Left ventricle myocardium superior (tissue), 1 donor: ENCODE measurements at regions not wholly inside any gene's neighbourhood (a gene's known extent, or its start where the extent isn't known, plus 50 kb on each side); places are given as distances from the start of the nearest gene placed in this dataset.
"Not testable (repeated sequence)": the region's sequence is repeated elsewhere in the genome, so short reads cannot be mapped to it uniquely, and the experiment has no call there.

Experiments used
- ATAC-seq: fragments of 200-7000 bp; cut with Tn5 transposase; one replicate; pipeline ENCODE4 v1.9.1; 2020; ENCODE audit warnings: mild to moderate bottlenecking, moderate library complexity
- DNase-seq: peaks from one replicate; pipeline ENCODE4 v3.0.0-alpha.2; 2020
- intact Hi-C: fragments of 100-400 bp; cut with micrococcal nuclease; formaldehyde crosslinking; loops from one replicate; pipeline ENCODE4 v1.11.0; 2022
- donor health status: DM: no; HTN: yes; CAD: no; lungs with severe emphysema.

DNA sequence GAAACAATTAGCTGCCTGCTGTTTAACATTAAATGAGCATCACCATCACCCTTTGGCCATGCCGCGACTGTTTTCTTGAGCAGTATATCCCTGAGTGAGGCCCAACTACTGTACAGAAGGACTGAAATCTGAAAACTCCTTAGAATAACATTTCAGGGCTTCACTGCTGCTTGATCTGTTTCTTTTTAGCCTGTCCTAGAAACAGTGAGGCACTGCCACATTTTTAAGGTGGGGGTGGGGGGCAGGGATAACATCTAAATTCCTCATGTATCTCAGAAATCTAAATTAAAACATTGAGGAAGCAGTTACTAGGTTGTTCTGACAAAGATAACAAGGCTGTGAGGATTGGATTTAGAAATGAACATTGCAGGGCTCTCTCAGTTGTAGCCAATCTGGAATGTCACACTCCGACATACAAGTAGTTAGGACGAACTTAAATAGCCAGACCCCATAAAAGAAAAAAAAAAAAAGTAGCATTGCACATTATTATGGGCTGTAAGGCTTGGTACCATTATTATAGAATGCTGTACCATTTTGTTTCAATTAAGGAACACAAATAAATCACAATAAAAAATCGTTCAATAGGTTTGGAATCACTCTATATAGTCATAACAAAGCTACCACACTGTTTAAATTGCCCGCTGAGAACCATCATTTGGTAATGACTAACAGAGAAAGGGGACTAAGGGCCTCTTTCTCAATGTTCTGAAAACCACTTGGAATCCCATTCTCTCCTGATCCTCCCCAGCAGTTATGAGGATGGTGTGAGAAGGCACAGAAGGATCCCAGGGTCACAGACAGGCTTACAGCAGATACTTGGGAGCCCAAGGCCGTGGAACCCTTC, 256.1 kb downstream of the INHBA start:
- DNase-seq: no peak
- intact Hi-C loops: no loop called here
- no peak for ATAC-seq

DNA sequence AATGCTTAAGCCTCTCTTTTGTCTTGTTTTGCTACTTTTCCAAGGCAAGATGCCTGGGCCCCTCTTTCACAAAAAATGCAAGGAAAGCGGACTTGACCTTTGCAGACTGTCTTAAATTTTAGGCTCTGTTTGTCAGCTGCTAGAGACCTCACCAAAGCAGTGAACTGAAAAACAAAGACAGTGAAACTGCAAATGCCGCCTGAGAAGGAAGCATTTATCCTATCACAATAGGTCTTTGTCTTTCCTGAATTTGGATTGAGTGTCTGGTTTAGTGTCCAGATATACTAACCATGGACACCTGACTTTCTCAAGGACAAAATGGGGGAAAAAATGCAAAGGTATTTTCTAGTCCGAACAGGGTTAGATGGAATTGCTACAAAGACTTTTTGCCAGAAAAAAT, 256.9 kb downstream of the INHBA start:
- ATAC-seq: no peak
- DNase-seq: no peak
- intact Hi-C loops: no loop called here

DNA sequence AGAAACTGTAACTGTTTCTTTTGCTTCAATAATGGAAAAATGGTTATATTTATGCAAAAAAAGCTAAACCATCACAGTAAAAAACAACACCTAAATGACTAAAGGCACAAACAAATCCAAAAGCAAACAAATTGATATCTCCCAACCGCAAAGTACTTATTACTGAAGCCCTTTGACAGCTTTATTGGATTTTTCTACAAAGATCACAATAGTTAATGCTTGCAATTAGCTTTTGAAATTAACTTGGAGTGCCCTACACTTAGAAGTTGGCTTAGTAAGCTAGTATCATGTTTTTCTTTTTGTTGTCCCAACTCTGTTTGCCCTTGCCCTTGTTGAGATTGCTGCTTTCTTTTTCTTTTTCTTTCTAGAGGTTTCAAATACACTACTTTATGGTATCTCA, 257.5 kb downstream of the INHBA start:
- DNase-seq (no peak), ATAC-seq (no peak)
- intact Hi-C loops: no loop called here

GRCh38 chr7:41439515-41439879, 263.4 kb downstream of the INHBA start:
- ATAC-seq (no peak), DNase-seq (no peak)
- intact Hi-C loops: no loop called here

DNA sequence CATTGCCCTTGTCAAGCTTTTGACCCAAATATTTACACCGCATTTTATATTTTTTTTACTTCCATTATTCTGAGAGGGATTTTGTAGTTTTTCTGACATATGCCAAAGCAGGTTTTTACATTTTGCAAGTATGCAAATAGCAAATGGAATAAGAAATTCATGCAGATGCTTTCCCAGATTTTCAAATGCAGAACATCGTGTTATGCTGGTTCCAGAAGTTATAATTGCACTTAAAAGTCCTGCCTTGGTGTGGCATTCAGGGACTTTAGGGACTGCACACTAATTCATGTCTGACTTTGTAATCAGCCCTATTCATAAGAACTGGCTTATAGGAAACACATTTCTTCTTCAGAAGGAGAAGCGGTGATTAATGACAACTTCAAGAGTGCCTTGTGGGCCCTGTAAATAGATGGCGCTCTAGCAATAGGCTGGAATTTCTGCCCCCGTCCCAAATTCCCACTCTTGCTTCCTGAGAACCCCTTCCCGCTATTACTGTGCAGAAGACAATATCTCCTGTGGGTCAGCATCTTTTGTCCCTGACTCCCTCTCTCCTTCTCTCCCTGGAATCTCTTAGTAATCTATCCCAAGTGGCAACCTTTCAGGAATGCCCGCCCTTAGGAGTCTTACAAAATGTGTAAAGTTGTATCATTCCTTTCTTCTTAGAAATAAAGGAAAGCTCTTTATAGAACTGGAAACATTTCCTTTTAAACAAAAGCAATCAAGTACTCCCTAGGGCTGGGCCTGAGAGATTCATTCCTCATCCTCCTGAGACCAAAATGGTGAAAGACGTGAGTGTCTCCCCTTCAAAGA, 264.0 kb downstream of the INHBA start:
- ATAC-seq (no peak), DNase-seq (no peak)
- intact Hi-C loops: no loop called here

DNA sequence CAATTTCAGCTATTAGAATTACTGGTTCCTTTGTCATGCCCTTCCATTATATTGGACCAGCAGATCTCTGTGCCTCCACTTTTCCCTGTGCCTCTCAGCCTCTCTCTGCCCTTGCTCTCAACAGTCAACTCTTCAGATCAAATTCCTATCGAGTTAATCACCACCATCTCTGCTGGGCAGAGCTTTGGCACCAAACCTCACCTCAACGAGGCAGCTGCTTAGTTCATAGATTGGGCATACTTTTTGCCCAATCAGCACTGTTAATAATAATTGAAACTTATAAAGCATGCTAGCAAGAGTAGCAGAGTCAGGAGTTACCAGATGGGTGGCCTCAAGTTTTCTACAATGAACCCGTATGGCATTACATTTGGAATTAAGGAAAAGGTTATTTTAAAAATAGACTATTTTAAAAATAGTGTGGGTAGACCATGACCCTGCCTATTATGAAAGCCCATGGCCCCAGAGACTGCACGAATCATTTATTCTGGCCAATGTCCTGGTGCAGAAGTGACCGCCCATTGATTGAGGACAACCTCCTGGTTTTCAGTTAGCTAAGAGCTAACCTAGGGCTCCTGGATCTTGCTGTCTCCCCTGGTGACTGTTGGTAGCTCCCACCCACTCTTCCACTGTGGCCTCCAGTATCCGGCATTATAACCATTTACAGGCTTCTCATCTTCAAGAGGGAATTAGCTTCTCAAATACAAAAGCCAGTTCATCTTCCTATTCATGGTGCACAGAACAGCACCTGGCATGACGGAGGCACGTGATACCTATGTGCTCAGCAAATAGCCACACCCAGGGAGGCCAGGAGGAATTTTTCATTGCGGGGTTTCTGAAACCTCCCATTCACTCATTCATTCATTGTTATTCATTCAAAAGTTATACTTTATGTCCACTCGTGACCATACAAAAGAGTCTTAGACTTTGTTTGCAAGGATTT, 265.4 kb downstream of the INHBA start:
- DNase-seq (no peak), ATAC-seq (no peak)
- intact Hi-C loops: no loop called here

- intact Hi-C loops: no loop called here
- ATAC-seq (no peak), DNase-seq (no peak)
Observed at GRCh38 chr7:41436139-41436538, 266.8 kb downstream of the INHBA start.

- ATAC-seq, DNase-seq, intact Hi-C loops: not testable (repeated sequence)
Observed at GRCh38 chr7:41435020-41435419, 267.9 kb downstream of the INHBA start.

DNA sequence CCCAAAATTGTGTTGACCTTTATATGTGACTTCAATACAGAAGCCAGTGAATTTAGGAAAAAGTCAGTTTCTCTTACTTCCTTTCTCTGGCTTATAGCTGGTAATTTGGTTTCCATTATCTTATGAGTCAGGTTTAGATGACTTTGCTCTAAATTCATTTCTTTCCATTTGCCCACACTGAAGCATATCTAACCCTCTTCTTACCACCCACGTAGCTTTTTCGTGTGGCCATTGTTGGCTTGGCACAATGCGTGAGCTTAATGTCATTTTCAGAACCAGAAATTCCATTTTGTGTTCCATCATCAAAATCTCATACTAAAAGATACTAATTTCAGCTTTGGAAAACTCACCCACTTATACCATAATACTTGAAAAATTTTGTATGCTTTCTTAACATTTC, 271.2 kb downstream of the INHBA start:
- intact Hi-C loops: no loop called here
- ATAC-seq (no peak), DNase-seq (no peak)

DNA sequence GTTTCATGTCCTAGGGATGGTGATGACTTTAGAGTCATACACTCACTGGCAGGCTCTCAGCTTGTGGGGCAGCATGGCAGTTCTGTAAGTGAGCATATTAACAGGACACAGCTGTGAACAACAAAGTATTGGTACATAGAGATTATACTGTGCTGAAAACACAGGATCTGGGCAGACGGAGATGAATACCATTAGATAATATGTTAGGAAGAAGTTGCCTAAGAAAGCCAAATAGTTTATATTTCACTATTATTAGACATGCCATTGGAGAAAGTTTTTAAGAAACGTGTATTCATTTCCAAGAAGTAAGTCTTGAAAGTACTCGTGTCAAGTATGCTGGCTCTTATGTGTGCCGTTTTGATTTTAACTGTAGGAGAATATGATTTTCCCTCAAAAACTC, 274.5 kb downstream of the INHBA start:
- ATAC-seq (no peak), DNase-seq (no peak)
- intact Hi-C loops: no loop called here

- ATAC-seq (no peak), DNase-seq (no peak)
- intact Hi-C loops: no loop called here
Observed at GRCh38 chr7:41425926-41426325, 277.0 kb downstream of the INHBA start.

DNA sequence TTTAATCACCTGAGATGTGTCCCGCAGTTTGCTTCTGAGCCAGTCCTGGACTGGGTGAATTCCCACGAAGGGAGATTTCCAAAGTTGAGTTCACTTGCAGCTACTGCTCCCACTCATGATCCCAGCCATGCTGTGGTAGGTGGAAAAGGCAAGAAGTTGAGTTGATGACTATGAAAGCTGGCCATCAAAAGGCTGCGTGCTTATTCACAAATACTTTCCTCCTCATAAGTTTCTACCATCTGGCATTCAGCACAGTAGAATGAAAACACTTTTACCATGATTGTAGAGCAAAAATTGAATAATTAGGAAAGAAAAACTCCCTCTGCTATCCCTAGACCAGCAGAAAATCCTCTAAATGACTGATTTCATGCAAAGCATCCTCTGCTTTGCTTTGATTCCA, 281.8 kb downstream of the INHBA start:
- no peak for ATAC-seq
- intact Hi-C loops: no loop called here
- DNase-seq: no peak

GRCh38 chr7:41420421-41420820, 282.5 kb downstream of the INHBA start:
- ATAC-seq (no peak), DNase-seq (no peak)
- intact Hi-C loops: no loop called here

GRCh38 chr7:41418337-41418736, 284.6 kb downstream of the INHBA start:
- DNase-seq: no peak
- ATAC-seq: no peak
- intact Hi-C loops: no loop called here

- DNase-seq (no peak), ATAC-seq (no peak)
- intact Hi-C loops: no loop called here
Observed at GRCh38 chr7:41416208-41416595, 286.7 kb downstream of the INHBA start.

- DNase-seq (no peak), ATAC-seq (no peak)
- intact Hi-C loops: no loop called here
Observed at GRCh38 chr7:41415471-41416207, 287.3 kb downstream of the INHBA start.

DNA sequence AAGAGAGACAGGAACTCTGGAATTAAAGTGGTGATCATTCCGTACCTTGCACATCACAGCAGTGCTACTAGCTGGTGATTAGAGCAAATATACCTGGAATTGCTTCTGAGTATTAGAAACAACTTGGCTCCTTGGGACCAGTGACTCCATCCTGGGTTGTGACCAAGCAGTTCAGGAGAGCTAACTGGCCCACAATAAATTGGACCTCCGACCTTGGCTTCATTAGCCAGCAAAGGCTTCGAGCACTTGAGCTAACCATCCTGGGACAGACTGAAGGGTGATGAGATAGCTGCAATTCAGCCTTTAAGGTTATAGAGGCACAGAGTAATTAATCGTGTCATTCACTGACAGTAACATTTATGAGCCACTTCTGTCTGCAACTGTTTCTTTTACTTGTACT, 287.8 kb downstream of the INHBA start:
- no peak for DNase-seq
- ATAC-seq: no peak
- intact Hi-C loops: no loop called here

DNA sequence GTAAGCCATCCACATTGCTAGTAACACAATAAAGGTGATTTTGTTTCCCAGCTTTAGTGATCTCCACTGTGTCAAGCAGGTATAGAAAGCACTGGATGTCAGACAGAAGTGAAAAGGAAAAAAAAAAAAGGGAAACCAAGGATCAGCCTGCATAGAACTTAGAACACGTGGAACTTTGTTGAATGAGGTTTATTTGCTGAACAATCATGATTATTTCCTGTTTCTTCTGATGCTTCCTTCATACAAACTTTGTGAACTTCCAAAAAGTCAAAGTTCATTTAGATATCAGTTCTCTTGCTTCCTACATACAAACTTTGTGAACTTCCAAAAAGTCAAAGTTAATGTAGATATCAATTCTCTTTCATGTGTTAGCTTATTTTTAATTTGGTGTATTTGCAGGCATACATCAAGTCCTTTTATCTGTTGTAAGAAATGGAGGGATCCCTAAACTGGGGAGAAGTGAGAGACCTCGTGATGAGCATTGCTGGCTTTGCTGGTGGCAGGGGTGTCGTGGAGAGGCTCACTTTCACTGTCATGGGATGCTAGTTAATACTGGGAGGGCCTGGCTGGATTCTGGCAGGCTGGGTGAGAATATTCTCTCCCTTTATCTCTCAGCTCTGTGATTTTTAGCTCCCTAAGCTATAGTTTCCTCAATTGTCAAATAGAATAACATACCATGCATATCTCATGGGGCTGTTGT, 298.4 kb downstream of the INHBA start:
- no peak for DNase-seq
- no peak for ATAC-seq
- intact Hi-C loops: no loop called here

- intact Hi-C loops: no loop called here
- DNase-seq (no peak), ATAC-seq (no peak)
Observed at GRCh38 chr7:41403291-41403690, 299.6 kb downstream of the INHBA start.
